ENCODE measurements at regions not wholly inside any gene's neighbourhood (a gene's known extent, or its start where the extent isn't known, plus 50 kb on each side); places are given as distances from the start of the nearest gene placed in this dataset.

DNA sequence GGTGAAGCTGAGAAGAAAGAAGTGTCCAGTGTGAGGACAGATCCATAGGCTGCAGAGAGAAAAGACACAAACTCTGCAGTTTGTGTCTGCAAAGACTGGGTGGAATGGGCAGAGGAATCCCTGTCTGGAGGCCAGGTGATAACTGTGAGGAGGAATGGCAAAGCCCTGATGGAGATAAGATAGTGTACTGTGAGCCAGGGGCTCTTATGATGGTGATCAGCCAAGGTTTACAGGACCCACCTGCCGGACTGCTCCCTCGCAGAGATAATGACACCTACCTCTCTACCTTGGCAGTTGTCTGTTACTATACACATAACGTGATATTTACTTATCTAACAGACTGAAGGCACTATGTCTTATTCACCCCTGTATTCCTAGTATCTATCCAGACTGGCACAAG lies 92.6 kb upstream of the ASIC2 start:
- no peak overlapping the region for H3K27ac Mint-ChIP-seq
- H3K4me3 Mint-ChIP-seq = no peak overlapping the region
- H3K27me3 Mint-ChIP-seq = no peaks in the 10 kb centered on the region
- intact Hi-C loops (cut with micrococcal nuclease) = no loop called here
- no peaks in the 10 kb centered on the region for H3K9me3 Mint-ChIP-seq
- no peaks in the 10 kb centered on the region for H3K36me3 Mint-ChIP-seq (ENCODE audit: low read depth)
- H3K4me1 Mint-ChIP-seq (ENCODE audit: low read depth) = no peaks in the 10 kb centered on the region

GRCh38 chr17:33387406-33387805 lies 94.3 kb upstream of the ASIC2 start:
- Mint-ChIP-seq H3K4me3 (no peak overlapping the region), H3K36me3 (ENCODE audit: low read depth) (no peaks in the 10 kb centered on the region), H3K9me3 (no peaks in the 10 kb centered on the region), H3K27me3 (peaks cover 1% of the 10 kb centered on the region), H3K4me1 (ENCODE audit: low read depth) (no peaks in the 10 kb centered on the region), H3K27ac (no peak overlapping the region)
- intact Hi-C loops (cut with micrococcal nuclease) = no loop called here

- no peaks in the 10 kb centered on the region for H3K36me3 Mint-ChIP-seq (ENCODE audit: low read depth)
- no peak overlapping the region for H3K27ac Mint-ChIP-seq
- intact Hi-C loops (cut with micrococcal nuclease) = no loop called here
- H3K4me1 Mint-ChIP-seq (ENCODE audit: low read depth) = no peaks in the 10 kb centered on the region
- H3K27me3 Mint-ChIP-seq = peaks cover 1% of the 10 kb centered on the region
- no peak overlapping the region for H3K4me3 Mint-ChIP-seq
- no peaks in the 10 kb centered on the region for H3K9me3 Mint-ChIP-seq
These were observed 96.5 kb upstream of the ASIC2 start for GRCh38 chr17:33389504-33390135.

GRCh38 chr17:33390479-33391176 lies 97.5 kb upstream of the ASIC2 start:
- Mint-ChIP-seq H3K36me3 (ENCODE audit: low read depth) (no peaks in the 10 kb centered on the region), H3K4me1 (ENCODE audit: low read depth) (no peaks in the 10 kb centered on the region)
- intact Hi-C loops (cut with micrococcal nuclease) = no loop called here

DNA sequence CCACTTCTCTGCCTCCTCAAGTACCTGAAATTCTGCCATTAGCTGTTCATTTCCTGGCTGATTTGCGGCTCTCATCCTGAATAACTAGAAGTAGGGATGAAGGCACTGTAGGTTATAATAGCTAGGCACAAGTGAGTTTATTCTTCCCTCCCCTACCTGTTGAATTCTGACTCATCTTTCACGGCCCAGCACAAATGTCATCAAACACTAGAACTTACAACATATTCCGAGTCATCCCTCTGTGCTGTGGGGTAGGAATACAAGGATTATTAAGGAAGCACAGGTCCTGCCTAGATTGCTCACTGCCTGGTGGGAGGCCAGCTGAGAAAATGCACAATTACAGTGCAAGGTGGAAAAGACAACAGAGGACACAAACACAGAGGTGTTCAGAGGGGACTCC lies 103.7 kb upstream of the ASIC2 start:
- intact Hi-C loops (cut with micrococcal nuclease) = no loop called here
- Mint-ChIP-seq H3K9me3 (peaks cover 6% of the 10 kb centered on the region), H3K36me3 (ENCODE audit: low read depth) (no peaks in the 10 kb centered on the region), H3K27me3 (peaks cover 1% of the 10 kb centered on the region), H3K4me1 (ENCODE audit: low read depth) (no peaks in the 10 kb centered on the region), H3K27ac (no peak overlapping the region), H3K4me3 (no peak overlapping the region)

More at GRCh38 chr17:33390479-33391176, 97.5 kb upstream of the ASIC2 start:
- Mint-ChIP-seq H3K27ac (no peak overlapping the region), H3K4me3 (no peak overlapping the region), H3K9me3 (no peaks in the 10 kb centered on the region), H3K27me3 (peaks cover 1% of the 10 kb centered on the region)

GRCh38 chr17:33398386-33398785 lies 105.3 kb upstream of the ASIC2 start:
- Mint-ChIP-seq H3K4me3 (no peak overlapping the region), H3K4me1 (ENCODE audit: low read depth) (no peaks in the 10 kb centered on the region), H3K9me3 (peaks cover 6% of the 10 kb centered on the region), H3K27me3 (no peaks in the 10 kb centered on the region), H3K27ac (no peak overlapping the region), H3K36me3 (ENCODE audit: low read depth) (no peaks in the 10 kb centered on the region)
- intact Hi-C loops (cut with micrococcal nuclease) = no loop called here

DNA sequence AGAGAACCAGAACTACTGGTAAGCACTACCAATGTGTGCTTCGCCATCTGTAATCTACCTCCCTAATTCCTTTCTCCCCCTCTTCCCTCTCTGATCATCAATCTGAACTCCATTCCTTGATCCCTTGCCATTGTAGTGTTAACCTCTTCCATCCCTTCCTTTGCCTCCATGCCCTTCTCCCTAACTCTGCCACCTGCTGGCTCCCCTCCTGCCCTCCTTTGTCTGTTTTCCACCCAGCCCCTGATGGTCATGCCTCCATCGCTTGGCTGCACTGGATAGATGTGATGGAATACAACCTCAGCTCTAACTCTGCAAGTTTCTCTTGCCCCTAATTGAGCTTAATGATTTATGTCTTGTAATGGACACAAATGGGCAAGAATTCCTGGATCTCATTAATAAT lies 108.2 kb upstream of the ASIC2 start:
- Mint-ChIP-seq H3K36me3 (ENCODE audit: low read depth) (no peaks in the 10 kb centered on the region), H3K4me3 (no peak overlapping the region), H3K4me1 (ENCODE audit: low read depth) (no peaks in the 10 kb centered on the region), H3K9me3 (peaks cover 6% of the 10 kb centered on the region), H3K27ac (no peak overlapping the region), H3K27me3 (no peaks in the 10 kb centered on the region)
- intact Hi-C loops (cut with micrococcal nuclease) = no loop called here

DNA sequence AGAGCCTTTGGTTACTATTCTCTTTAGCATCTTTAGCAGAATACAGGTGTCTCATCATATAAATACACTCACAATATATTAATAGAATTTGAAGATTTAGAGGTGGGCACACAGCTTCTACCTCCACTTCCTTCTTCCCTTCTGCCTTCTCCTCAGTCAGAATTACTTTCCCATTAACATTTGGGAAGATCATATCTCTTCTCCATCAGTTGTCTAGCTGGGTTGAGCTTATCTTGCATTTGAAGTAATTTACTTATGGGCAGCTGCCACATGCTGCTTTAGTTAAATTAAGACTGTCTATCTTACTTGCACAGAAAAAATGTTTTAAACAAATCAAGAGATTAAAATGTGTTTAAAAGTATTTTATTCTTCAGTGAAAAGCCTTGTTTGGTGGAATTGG lies 110.1 kb upstream of the ASIC2 start:
- no peaks in the 10 kb centered on the region for H3K36me3 Mint-ChIP-seq (ENCODE audit: low read depth)
- peaks cover 6% of the 10 kb centered on the region for H3K9me3 Mint-ChIP-seq
- intact Hi-C loops (cut with micrococcal nuclease) = no loop called here
- no peaks in the 10 kb centered on the region for H3K4me1 Mint-ChIP-seq (ENCODE audit: low read depth)
- H3K27me3 Mint-ChIP-seq = no peaks in the 10 kb centered on the region
- no peak overlapping the region for H3K27ac Mint-ChIP-seq
- no peak overlapping the region for H3K4me3 Mint-ChIP-seq

DNA sequence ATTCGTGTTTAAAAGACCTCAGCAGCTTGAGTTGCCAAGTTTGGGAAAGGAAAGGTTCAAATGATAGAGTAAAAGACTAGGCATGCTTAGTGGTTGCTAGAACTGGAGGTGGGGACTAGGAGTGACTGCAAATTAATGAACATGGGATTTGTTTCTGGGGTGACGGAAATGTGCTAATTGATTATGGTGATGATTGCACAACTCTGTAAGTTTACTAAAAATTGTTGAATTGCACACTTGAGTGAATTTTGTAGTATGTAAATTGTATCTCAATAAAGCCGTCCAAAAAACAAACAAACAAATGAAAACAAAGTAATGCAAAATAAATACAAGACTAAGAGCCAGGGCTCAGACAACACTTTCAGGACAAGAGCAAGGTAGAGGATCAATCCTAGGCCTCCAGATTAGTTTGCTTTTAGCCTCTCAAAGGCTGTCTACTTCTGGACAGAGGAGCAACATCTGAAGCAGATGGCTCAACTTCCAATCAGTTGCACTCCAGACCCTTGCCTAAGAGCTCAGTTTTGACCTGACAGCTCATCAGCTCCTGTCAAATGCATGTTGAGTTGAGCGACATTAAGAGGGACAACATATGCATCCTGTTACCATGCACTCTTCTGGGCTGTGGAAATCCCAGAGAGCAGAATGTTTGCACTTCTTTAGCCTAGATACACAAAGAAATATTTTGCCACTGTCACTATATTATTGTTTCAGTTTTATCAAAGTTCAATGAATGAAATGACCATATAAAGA lies 111.2 kb upstream of the ASIC2 start:
- H3K9me3 Mint-ChIP-seq = peaks cover 6% of the 10 kb centered on the region
- H3K36me3 Mint-ChIP-seq (ENCODE audit: low read depth) = no peaks in the 10 kb centered on the region
- intact Hi-C loops (cut with micrococcal nuclease) = no loop called here
- H3K27ac Mint-ChIP-seq = no peak overlapping the region
- no peaks in the 10 kb centered on the region for H3K4me1 Mint-ChIP-seq (ENCODE audit: low read depth)
- no peak overlapping the region for H3K4me3 Mint-ChIP-seq
- H3K27me3 Mint-ChIP-seq = no peaks in the 10 kb centered on the region

DNA sequence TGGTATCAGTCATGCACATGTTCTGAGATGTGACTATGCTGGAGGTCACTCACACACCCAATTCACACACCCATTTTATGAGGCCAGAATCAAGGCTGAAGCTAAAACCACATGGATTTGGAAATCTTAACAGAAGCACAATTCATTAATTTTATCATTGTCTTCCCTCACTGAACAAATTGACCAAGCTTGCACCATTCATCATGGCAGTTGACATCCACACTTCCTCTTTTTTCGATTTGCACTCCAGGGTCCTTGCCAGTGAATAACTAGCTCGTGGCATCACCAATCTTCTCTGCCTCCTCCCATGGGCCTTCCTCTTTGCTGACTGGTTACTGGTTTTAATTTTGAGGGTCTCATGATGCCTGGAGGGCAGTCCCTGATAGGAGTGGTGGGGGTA lies 123.0 kb upstream of the ASIC2 start:
- no peaks in the 10 kb centered on the region for H3K36me3 Mint-ChIP-seq (ENCODE audit: low read depth)
- H3K4me1 Mint-ChIP-seq (ENCODE audit: low read depth) = no peaks in the 10 kb centered on the region
- H3K27me3 Mint-ChIP-seq = no peaks in the 10 kb centered on the region
- intact Hi-C loops (cut with micrococcal nuclease) = no loop called here
- H3K4me3 Mint-ChIP-seq = no peak overlapping the region
- H3K27ac Mint-ChIP-seq = no peak overlapping the region
- H3K9me3 Mint-ChIP-seq = peaks cover 14% of the 10 kb centered on the region

- H3K36me3 Mint-ChIP-seq (ENCODE audit: low read depth) = no peaks in the 10 kb centered on the region
- H3K27ac Mint-ChIP-seq = no peak overlapping the region
- intact Hi-C loops (cut with micrococcal nuclease) = no loop called here
These were observed 128.8 kb upstream of the ASIC2 start for GRCh38 chr17:33421933-33422332.

GRCh38 chr17:33433581-33433980 lies 140.5 kb upstream of the ASIC2 start:
- H3K4me3 Mint-ChIP-seq = no peak overlapping the region
- peaks cover 12% of the 10 kb centered on the region for H3K9me3 Mint-ChIP-seq
- H3K36me3 Mint-ChIP-seq (ENCODE audit: low read depth) = no peaks in the 10 kb centered on the region
- H3K27me3 Mint-ChIP-seq = no peaks in the 10 kb centered on the region
- no peak overlapping the region for H3K27ac Mint-ChIP-seq
- no peaks in the 10 kb centered on the region for H3K4me1 Mint-ChIP-seq (ENCODE audit: low read depth)
- intact Hi-C loops (cut with micrococcal nuclease) = no loop called here

More at GRCh38 chr17:33421933-33422332, 128.8 kb upstream of the ASIC2 start:
- H3K27me3 Mint-ChIP-seq = no peaks in the 10 kb centered on the region
- H3K9me3 Mint-ChIP-seq = peaks cover 5% of the 10 kb centered on the region
- H3K4me3 Mint-ChIP-seq = no peak overlapping the region
- no peaks in the 10 kb centered on the region for H3K4me1 Mint-ChIP-seq (ENCODE audit: low read depth)

DNA sequence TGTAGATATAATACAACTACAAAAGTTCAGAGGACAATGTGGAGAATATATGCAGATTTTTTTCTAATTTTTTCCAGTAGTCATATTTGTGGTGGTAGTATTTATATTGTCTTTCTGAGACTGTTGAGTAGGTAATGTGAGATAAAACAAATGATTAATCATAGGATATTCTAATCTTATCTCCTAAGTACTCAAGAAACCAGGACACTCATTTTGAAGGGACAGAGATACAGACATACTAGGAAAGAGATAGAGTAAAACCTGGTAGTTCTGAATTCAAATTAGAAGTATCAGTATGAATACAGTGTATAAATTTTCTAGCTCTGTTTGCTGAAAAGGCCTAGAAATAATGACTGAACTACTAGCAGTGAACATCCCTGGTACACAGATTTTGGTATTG lies 141.7 kb upstream of the ASIC2 start:
- H3K27ac Mint-ChIP-seq = no peak overlapping the region
- no peak overlapping the region for H3K4me3 Mint-ChIP-seq
- H3K4me1 Mint-ChIP-seq (ENCODE audit: low read depth) = no peaks in the 10 kb centered on the region
- H3K27me3 Mint-ChIP-seq = no peaks in the 10 kb centered on the region
- H3K9me3 Mint-ChIP-seq = peaks cover 7% of the 10 kb centered on the region
- H3K36me3 Mint-ChIP-seq (ENCODE audit: low read depth) = no peaks in the 10 kb centered on the region
- intact Hi-C loops (cut with micrococcal nuclease) = no loop called here

DNA sequence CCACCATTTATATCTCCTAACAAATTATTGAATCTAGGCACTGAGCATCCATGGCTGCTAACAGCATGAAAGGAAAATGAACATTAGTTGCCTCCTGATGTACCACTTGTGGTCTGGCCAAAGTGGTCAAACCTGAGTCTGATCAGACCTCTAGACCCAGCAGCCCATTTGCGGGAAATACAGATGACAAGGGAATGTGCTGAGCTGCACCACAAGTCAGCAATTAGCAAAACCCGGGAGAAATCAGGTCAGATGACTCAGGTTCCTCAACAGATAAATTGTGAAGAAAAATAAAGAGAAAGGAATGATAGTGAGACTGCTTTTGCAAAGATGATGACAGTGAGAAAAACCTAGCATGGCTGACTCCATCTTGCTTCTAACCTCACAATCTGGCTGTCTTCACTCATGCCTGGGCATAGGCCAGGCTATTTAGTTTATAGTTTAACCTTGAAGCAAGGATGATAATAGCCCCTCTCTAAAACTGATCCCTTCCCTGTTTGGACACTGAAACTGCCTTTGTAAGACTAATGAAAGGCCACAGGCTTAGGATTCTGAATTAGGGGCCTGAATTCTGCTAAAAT lies 142.7 kb upstream of the ASIC2 start:
- H3K4me3 Mint-ChIP-seq = no peak overlapping the region
- H3K4me1 Mint-ChIP-seq (ENCODE audit: low read depth) = no peaks in the 10 kb centered on the region
- H3K27me3 Mint-ChIP-seq = no peaks in the 10 kb centered on the region
- no peaks in the 10 kb centered on the region for H3K36me3 Mint-ChIP-seq (ENCODE audit: low read depth)
- no peaks in the 10 kb centered on the region for H3K9me3 Mint-ChIP-seq
- intact Hi-C loops (cut with micrococcal nuclease) = no loop called here
- H3K27ac Mint-ChIP-seq = no peak overlapping the region

Data from dendritic cell treated with granulocyte-macrophage colony-stimulating factor and Interleukin-4, amounts not matched to agents 40 ng/mL and 50 ng/mL, for 4 days (primary cell).